HEK293 (cell line): ENCODE measurements at regions not wholly inside any gene's neighbourhood (a gene's known extent, or its start where the extent isn't known, plus 50 kb on each side); places are given as distances from the start of the nearest gene placed in this dataset.

Source experiments
- KLF10 ChIP-seq: fragments of 450-650 bp; IDR thresholded peaks from 2 replicates; pipeline ENCODE4 v1.5.1; 2018; ENCODE audit warnings: missing biosample characterization, mild to moderate bottlenecking, missing genetic modification characterization
- SETDB1 ChIP-seq: IDR thresholded peaks from one replicate; pipeline ENCODE4 v1.6.1; 2017; ENCODE audit warnings: mild to moderate bottlenecking, low read length, moderate library complexity, mixed read lengths; ENCODE audit not compliant: insufficient read length
- ZBTB20 ChIP-seq: fragments of 450-650 bp; formaldehyde crosslinking; IDR thresholded peaks from 2 replicates; pipeline ENCODE4 v1.5.1; 2016; ENCODE audit warnings: missing biosample characterization, missing genetic modification characterization
- ZBTB21 ChIP-seq: fragments of 450-650 bp; formaldehyde crosslinking; IDR thresholded peaks from 2 replicates; pipeline ENCODE4 v1.5.1; 2017; ENCODE audit warnings: missing biosample characterization, missing genetic modification characterization
- ZNF121 ChIP-seq: fragments of 450-650 bp; formaldehyde crosslinking; IDR thresholded peaks from 2 replicates; pipeline ENCODE4 v1.5.1; 2016; ENCODE audit warnings: missing biosample characterization, missing genetic modification characterization
- ZNF133 ChIP-seq: fragments of 450-650 bp; formaldehyde crosslinking; IDR thresholded peaks from 2 replicates; pipeline ENCODE4 v1.5.1; 2016; ENCODE audit warnings: missing biosample characterization, missing genetic modification characterization
- ZNF175 ChIP-seq: fragments of 450-650 bp; formaldehyde crosslinking; IDR thresholded peaks from 2 replicates; pipeline ENCODE4 v1.5.1; 2016; ENCODE audit warnings: missing biosample characterization, missing genetic modification characterization
- ZNF596 ChIP-seq: fragments of 450-650 bp; IDR thresholded peaks from 2 replicates; pipeline ENCODE4 v1.5.0; 2018; ENCODE audit warnings: missing biosample characterization, mild to moderate bottlenecking, missing genetic modification characterization, moderate library complexity
- ZNF830 ChIP-seq: fragments of 450-650 bp; IDR thresholded peaks from 2 replicates; pipeline ENCODE4 v1.5.0; 2018; ENCODE audit warnings: missing biosample characterization, missing genetic modification characterization, low read depth, mild to moderate bottlenecking, moderate library complexity
- ZSCAN23 ChIP-seq: fragments of 450-650 bp; formaldehyde crosslinking; IDR thresholded peaks from 2 replicates; pipeline ENCODE4 v1.5.1; 2016; ENCODE audit warnings: missing biosample characterization, missing genetic modification characterization
- TF ChIP-seq, protein P1 (sequence below): fragments of 450-650 bp; formaldehyde crosslinking; IDR thresholded peaks from 2 replicates; pipeline ENCODE4 v1.5.1; 2016; ENCODE audit warnings: missing biosample characterization, missing genetic modification characterization
- TF ChIP-seq, protein P2 (sequence below): fragments of 450-650 bp; IDR thresholded peaks from 2 replicates; pipeline ENCODE4 v1.5.1; 2018; ENCODE audit warnings: missing biosample characterization, missing genetic modification characterization
- TF ChIP-seq, protein P3 (sequence below): fragments of 450-650 bp; formaldehyde crosslinking; IDR thresholded peaks from 2 replicates; pipeline ENCODE4 v1.5.1; 2016; ENCODE audit warnings: missing biosample characterization, missing genetic modification characterization, low read depth
- TF ChIP-seq, protein P4 (sequence below): fragments of 450-650 bp; formaldehyde crosslinking; IDR thresholded peaks from 2 replicates; pipeline ENCODE4 v1.5.1; 2016; ENCODE audit warnings: missing biosample characterization, missing genetic modification characterization

DNA sequence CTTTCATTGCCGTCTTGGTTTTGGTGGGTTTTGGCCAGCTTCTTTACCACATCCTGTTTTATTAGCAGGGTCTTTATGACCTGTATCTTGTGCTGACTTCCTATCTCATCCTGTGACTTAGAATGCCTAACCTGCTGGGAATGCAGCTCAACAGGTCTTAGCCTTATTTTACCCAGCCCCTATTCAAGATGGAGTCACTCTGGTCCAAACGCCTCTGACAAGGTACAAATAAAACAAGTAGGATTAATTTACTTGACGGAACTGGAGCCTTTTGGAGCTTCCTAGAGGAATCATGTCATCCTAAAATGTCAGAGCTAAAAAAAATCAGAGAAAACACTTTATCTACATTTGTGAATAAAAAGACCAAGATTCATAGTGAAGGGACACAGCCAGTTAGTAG is 66.2 kb upstream of the ATXN3L start:
- TF ChIP-seq, protein P1, sequence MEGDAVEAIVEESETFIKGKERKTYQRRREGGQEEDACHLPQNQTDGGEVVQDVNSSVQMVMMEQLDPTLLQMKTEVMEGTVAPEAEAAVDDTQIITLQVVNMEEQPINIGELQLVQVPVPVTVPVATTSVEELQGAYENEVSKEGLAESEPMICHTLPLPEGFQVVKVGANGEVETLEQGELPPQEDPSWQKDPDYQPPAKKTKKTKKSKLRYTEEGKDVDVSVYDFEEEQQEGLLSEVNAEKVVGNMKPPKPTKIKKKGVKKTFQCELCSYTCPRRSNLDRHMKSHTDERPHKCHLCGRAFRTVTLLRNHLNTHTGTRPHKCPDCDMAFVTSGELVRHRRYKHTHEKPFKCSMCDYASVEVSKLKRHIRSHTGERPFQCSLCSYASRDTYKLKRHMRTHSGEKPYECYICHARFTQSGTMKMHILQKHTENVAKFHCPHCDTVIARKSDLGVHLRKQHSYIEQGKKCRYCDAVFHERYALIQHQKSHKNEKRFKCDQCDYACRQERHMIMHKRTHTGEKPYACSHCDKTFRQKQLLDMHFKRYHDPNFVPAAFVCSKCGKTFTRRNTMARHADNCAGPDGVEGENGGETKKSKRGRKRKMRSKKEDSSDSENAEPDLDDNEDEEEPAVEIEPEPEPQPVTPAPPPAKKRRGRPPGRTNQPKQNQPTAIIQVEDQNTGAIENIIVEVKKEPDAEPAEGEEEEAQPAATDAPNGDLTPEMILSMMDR (tag by site-specific recombination): no peak
- TF ChIP-seq ZSCAN23 (tag by site-specific recombination) (no peak), ZBTB20 (tag by site-specific recombination) (no peak), ZNF596 (tag by site-specific recombination) (no peak), ZNF175 (tag by site-specific recombination) (no peak), KLF10 (tag by site-specific recombination) (no peak), ZNF121 (no peak), ZNF133 (tag by site-specific recombination) (no peak), SETDB1 (no peak), ZBTB21 (tag by site-specific recombination) (no peak), ZNF830 (tag by site-specific recombination) (no peak)
- TF ChIP-seq, protein P2, sequence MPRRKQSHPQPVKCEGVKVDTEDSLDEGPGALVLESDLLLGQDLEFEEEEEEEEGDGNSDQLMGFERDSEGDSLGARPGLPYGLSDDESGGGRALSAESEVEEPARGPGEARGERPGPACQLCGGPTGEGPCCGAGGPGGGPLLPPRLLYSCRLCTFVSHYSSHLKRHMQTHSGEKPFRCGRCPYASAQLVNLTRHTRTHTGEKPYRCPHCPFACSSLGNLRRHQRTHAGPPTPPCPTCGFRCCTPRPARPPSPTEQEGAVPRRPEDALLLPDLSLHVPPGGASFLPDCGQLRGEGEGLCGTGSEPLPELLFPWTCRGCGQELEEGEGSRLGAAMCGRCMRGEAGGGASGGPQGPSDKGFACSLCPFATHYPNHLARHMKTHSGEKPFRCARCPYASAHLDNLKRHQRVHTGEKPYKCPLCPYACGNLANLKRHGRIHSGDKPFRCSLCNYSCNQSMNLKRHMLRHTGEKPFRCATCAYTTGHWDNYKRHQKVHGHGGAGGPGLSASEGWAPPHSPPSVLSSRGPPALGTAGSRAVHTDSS (tag by site-specific recombination): no peak
- TF ChIP-seq, protein P3, sequence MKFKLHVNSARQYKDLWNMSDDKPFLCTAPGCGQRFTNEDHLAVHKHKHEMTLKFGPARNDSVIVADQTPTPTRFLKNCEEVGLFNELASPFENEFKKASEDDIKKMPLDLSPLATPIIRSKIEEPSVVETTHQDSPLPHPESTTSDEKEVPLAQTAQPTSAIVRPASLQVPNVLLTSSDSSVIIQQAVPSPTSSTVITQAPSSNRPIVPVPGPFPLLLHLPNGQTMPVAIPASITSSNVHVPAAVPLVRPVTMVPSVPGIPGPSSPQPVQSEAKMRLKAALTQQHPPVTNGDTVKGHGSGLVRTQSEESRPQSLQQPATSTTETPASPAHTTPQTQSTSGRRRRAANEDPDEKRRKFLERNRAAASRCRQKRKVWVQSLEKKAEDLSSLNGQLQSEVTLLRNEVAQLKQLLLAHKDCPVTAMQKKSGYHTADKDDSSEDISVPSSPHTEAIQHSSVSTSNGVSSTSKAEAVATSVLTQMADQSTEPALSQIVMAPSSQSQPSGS (tag by site-specific recombination): no peak
- TF ChIP-seq, protein P4, sequence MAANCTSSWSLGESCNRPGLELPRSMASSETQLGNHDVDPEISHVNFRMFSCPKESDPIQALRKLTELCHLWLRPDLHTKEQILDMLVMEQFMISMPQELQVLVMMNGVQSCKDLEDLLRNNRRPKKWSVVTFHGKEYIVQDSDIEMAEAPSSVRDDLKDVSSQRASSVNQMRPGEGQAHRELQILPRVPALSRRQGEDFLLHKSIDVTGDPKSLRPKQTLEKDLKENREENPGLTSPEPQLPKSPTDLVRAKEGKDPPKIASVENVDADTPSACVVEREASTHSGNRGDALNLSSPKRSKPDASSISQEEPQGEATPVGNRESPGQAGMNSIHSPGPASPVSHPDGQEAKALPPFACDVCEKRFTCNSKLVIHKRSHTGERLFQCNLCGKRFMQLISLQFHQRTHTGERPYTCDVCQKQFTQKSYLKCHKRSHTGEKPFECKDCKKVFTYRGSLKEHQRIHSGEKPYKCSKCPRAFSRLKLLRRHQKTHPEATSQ: no peak
